ENCODE measurements at regions not wholly inside any gene's neighbourhood (a gene's known extent, or its start where the extent isn't known, plus 50 kb on each side); places are given as distances from the start of the nearest gene placed in this dataset.

- H3K27ac ChIP-seq (ENCODE audit: low read depth, low read length, severe bottlenecking): no peak overlapping the region
- no peak overlapping the region for H3K4me3 ChIP-seq (ENCODE audit: extremely low read depth, insufficient read depth, low read length, poor library complexity, severe bottlenecking)
- H3K9me3 ChIP-seq (ENCODE audit: control insufficient read depth, low read length): no peaks in the 10 kb centered on the region
These were observed 147.7 kb upstream of the SLC1A4 start for GRCh38 chr2:64841461-64841860.

DNA sequence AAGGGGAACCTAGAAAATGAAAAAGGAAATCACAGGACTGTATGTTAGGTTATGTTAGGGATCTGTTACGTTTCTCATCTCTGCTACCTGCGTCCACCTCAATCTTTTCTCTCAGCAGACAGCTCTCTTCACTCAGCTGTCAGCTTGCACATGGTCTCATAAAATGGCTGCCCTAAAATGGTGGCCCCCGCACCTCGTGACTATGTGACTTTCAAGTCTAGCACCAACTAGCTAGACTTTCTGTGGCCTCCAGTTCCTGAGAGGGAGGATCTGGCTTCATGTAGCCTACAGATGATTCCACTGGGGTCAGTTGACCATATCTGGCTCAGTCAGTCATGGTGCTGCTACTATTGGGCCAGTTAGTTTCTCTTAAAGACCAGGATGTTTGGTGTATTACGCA lies 147.2 kb upstream of the SLC1A4 start:
- H3K36me3 ChIP-seq (ENCODE audit: control insufficient read depth, insufficient read depth, low read length): no peaks in the 10 kb centered on the region
- H3K9me3 ChIP-seq (ENCODE audit: control insufficient read depth, low read length): no peaks in the 10 kb centered on the region
- H3K4me1 ChIP-seq (ENCODE audit: control insufficient read depth, insufficient read depth, low read length, poor library complexity, severe bottlenecking): no peaks in the 10 kb centered on the region
- 100% methylated on average over 2 to 4 of the region's 5 CpGs for WGBS, 2 experiments (ENCODE audit: insufficient coverage in 2 of 2)
- H3K27ac ChIP-seq (ENCODE audit: low read depth, low read length, severe bottlenecking): no peak overlapping the region
- H3K4me3 ChIP-seq (ENCODE audit: extremely low read depth, insufficient read depth, low read length, poor library complexity, severe bottlenecking): no peak overlapping the region

More at GRCh38 chr2:64841461-64841860, 147.7 kb upstream of the SLC1A4 start:
- Histone ChIP-seq H3K36me3 (ENCODE audit: control insufficient read depth, insufficient read depth, low read length) (no peaks in the 10 kb centered on the region), H3K4me1 (ENCODE audit: control insufficient read depth, insufficient read depth, low read length, poor library complexity, severe bottlenecking) (no peaks in the 10 kb centered on the region)
- WGBS, 2 experiments (ENCODE audit: insufficient coverage in 2 of 2): 100% methylated on average over 1 of the region's 2 CpGs

DNA sequence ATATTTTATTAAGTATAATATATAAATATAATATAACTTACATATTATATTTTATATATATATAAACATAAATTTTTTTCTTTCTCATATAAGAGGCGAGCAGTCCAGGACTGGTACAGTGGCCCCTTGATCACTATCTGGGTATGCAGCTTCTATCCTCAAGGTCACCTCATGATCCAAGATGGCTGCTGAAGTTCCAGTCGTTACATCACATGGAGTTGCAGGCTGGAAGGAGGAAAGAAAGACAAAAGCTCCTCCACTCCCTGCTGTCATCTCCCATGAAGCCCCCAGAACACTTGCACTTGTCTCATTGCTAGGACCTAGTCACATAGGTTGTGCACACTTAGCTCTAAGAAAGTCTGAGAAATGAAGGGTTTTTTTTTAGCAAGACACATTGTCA lies 145.1 kb upstream of the SLC1A4 start:
- 100% methylated on average over 1 of the region's 2 CpGs; no CpG with 5 or more reads in 1 of the 2 experiments for WGBS, 2 experiments (ENCODE audit: insufficient coverage in 2 of 2)
- Histone ChIP-seq H3K4me1 (ENCODE audit: control insufficient read depth, insufficient read depth, low read length, poor library complexity, severe bottlenecking) (no peaks in the 10 kb centered on the region), H3K4me3 (ENCODE audit: extremely low read depth, insufficient read depth, low read length, poor library complexity, severe bottlenecking) (no peak overlapping the region), H3K36me3 (ENCODE audit: control insufficient read depth, insufficient read depth, low read length) (no peaks in the 10 kb centered on the region), H3K9me3 (ENCODE audit: control insufficient read depth, low read length) (no peaks in the 10 kb centered on the region), H3K27ac (ENCODE audit: low read depth, low read length, severe bottlenecking) (no peak overlapping the region)

- no peak overlapping the region for H3K27ac ChIP-seq (ENCODE audit: low read depth, low read length, severe bottlenecking)
- no peaks in the 10 kb centered on the region for H3K4me1 ChIP-seq (ENCODE audit: control insufficient read depth, insufficient read depth, low read length, poor library complexity, severe bottlenecking)
- H3K9me3 ChIP-seq (ENCODE audit: control insufficient read depth, low read length): no peaks in the 10 kb centered on the region
- H3K4me3 ChIP-seq (ENCODE audit: extremely low read depth, insufficient read depth, low read length, poor library complexity, severe bottlenecking): no peak overlapping the region
- 83 to 89% methylated on average over 2 of the region's 2 CpGs for WGBS, 2 experiments (ENCODE audit: insufficient coverage in 2 of 2)
- H3K36me3 ChIP-seq (ENCODE audit: control insufficient read depth, insufficient read depth, low read length): no peaks in the 10 kb centered on the region
These were observed 143.8 kb upstream of the SLC1A4 start for GRCh38 chr2:64845273-64845905.

GRCh38 chr2:64846177-64846576 lies 143.0 kb upstream of the SLC1A4 start:
- Histone ChIP-seq H3K9me3 (ENCODE audit: control insufficient read depth, low read length) (no peaks in the 10 kb centered on the region), H3K27ac (ENCODE audit: low read depth, low read length, severe bottlenecking) (no peak overlapping the region), H3K36me3 (ENCODE audit: control insufficient read depth, insufficient read depth, low read length) (no peaks in the 10 kb centered on the region), H3K4me3 (ENCODE audit: extremely low read depth, insufficient read depth, low read length, poor library complexity, severe bottlenecking) (no peak overlapping the region), H3K4me1 (ENCODE audit: control insufficient read depth, insufficient read depth, low read length, poor library complexity, severe bottlenecking) (no peaks in the 10 kb centered on the region)
- 75% methylated on average over 2 of the region's 3 CpGs; no CpG with 5 or more reads in 1 of the 2 experiments for WGBS, 2 experiments (ENCODE audit: insufficient coverage in 2 of 2)

GRCh38 chr2:64847930-64848329 lies 141.3 kb upstream of the SLC1A4 start:
- no peak overlapping the region for H3K4me3 ChIP-seq (ENCODE audit: extremely low read depth, insufficient read depth, low read length, poor library complexity, severe bottlenecking)
- H3K36me3 ChIP-seq (ENCODE audit: control insufficient read depth, insufficient read depth, low read length): no peaks in the 10 kb centered on the region
- 94 to 96% methylated on average over 3 to 4 of the region's 5 CpGs for WGBS, 2 experiments (ENCODE audit: insufficient coverage in 2 of 2)
- H3K27ac ChIP-seq (ENCODE audit: low read depth, low read length, severe bottlenecking): no peak overlapping the region
- no peaks in the 10 kb centered on the region for H3K9me3 ChIP-seq (ENCODE audit: control insufficient read depth, low read length)
- peaks cover 4% of the 10 kb centered on the region for H3K4me1 ChIP-seq (ENCODE audit: control insufficient read depth, insufficient read depth, low read length, poor library complexity, severe bottlenecking)

DNA sequence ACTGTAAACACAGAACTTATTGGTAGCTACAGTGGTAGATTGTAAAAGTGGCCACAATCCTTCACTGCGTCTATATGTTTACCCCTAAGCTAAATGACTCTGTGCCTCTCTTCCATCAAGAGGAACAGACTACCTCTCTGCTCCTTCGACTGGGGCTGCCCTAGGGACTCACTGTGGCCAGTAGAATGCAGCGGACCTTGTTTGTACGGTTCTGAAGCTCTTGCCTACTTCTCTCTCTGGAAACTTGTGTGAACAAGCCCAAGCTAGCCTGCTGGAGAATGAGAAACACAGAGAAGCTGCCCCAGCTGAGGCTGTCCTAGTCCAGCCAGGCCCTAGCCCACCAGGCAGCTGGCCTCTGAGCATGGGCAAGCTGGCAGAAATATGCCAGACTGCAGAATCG lies 140.8 kb upstream of the SLC1A4 start:
- no peak overlapping the region for H3K27ac ChIP-seq (ENCODE audit: low read depth, low read length, severe bottlenecking)
- H3K36me3 ChIP-seq (ENCODE audit: control insufficient read depth, insufficient read depth, low read length): no peaks in the 10 kb centered on the region
- WGBS, 2 experiments (ENCODE audit: insufficient coverage in 2 of 2): 87 to 89% methylated on average over 4 to 5 of the region's 5 CpGs
- no peak overlapping the region for H3K4me3 ChIP-seq (ENCODE audit: extremely low read depth, insufficient read depth, low read length, poor library complexity, severe bottlenecking)
- H3K4me1 ChIP-seq (ENCODE audit: control insufficient read depth, insufficient read depth, low read length, poor library complexity, severe bottlenecking): peaks cover 4% of the 10 kb centered on the region
- H3K9me3 ChIP-seq (ENCODE audit: control insufficient read depth, low read length): no peaks in the 10 kb centered on the region

- Histone ChIP-seq H3K27ac (ENCODE audit: low read depth, low read length, severe bottlenecking) (no peak overlapping the region), H3K4me3 (ENCODE audit: extremely low read depth, insufficient read depth, low read length, poor library complexity, severe bottlenecking) (no peak overlapping the region), H3K9me3 (ENCODE audit: control insufficient read depth, low read length) (no peaks in the 10 kb centered on the region), H3K36me3 (ENCODE audit: control insufficient read depth, insufficient read depth, low read length) (no peaks in the 10 kb centered on the region), H3K4me1 (ENCODE audit: control insufficient read depth, insufficient read depth, low read length, poor library complexity, severe bottlenecking) (peaks cover 4% of the 10 kb centered on the region)
These were observed 140.3 kb upstream of the SLC1A4 start for GRCh38 chr2:64848945-64849344.

GRCh38 chr2:64850642-64851041 lies 138.6 kb upstream of the SLC1A4 start:
- Histone ChIP-seq H3K36me3 (ENCODE audit: control insufficient read depth, insufficient read depth, low read length) (no peaks in the 10 kb centered on the region), H3K4me1 (ENCODE audit: control insufficient read depth, insufficient read depth, low read length, poor library complexity, severe bottlenecking) (peaks cover 7% of the 10 kb centered on the region), H3K27ac (ENCODE audit: low read depth, low read length, severe bottlenecking) (no peak overlapping the region), H3K4me3 (ENCODE audit: extremely low read depth, insufficient read depth, low read length, poor library complexity, severe bottlenecking) (no peak overlapping the region), H3K9me3 (ENCODE audit: control insufficient read depth, low read length) (no peaks in the 10 kb centered on the region)

- Histone ChIP-seq H3K36me3 (ENCODE audit: control insufficient read depth, insufficient read depth, low read length) (no peaks in the 10 kb centered on the region), H3K9me3 (ENCODE audit: control insufficient read depth, low read length) (no peaks in the 10 kb centered on the region), H3K4me3 (ENCODE audit: extremely low read depth, insufficient read depth, low read length, poor library complexity, severe bottlenecking) (no peak overlapping the region), H3K4me1 (ENCODE audit: control insufficient read depth, insufficient read depth, low read length, poor library complexity, severe bottlenecking) (peaks cover 12% of the 10 kb centered on the region), H3K27ac (ENCODE audit: low read depth, low read length, severe bottlenecking) (no peak overlapping the region)
- WGBS, 2 experiments (ENCODE audit: insufficient coverage in 2 of 2): 74 to 76% methylated on average over 3 of the region's 4 CpGs
These were observed 136.4 kb upstream of the SLC1A4 start for GRCh38 chr2:64852771-64853241.

- no peaks in the 10 kb centered on the region for H3K36me3 ChIP-seq (ENCODE audit: control insufficient read depth, insufficient read depth, low read length)
- 69 to 72% methylated on average over 2 to 3 of the region's 5 CpGs for WGBS, 2 experiments (ENCODE audit: insufficient coverage in 2 of 2)
- no peak overlapping the region for H3K4me3 ChIP-seq (ENCODE audit: extremely low read depth, insufficient read depth, low read length, poor library complexity, severe bottlenecking)
- H3K9me3 ChIP-seq (ENCODE audit: control insufficient read depth, low read length): no peaks in the 10 kb centered on the region
- peaks cover 16% of the 10 kb centered on the region for H3K4me1 ChIP-seq (ENCODE audit: control insufficient read depth, insufficient read depth, low read length, poor library complexity, severe bottlenecking)
- H3K27ac ChIP-seq (ENCODE audit: low read depth, low read length, severe bottlenecking): no peak overlapping the region
These were observed 135.9 kb upstream of the SLC1A4 start for GRCh38 chr2:64853306-64853705.

Data from mesodermal cell (in vitro differentiated cells).